HG03432 (cell line): ENCODE measurements at regions not wholly inside any gene's neighbourhood (a gene's known extent, or its start where the extent isn't known, plus 50 kb on each side); places are given as distances from the start of the nearest gene placed in this dataset.

ENCODE experiments used
- ATAC-seq: cut with Tn5 transposase; IDR thresholded peaks from one replicate; pipeline ENCODE4 v1.9.1; 2021; ENCODE audit warnings: mild to moderate bottlenecking, moderate library complexity; ENCODE audit not compliant: unreplicated experiment

- ATAC-seq = no peak
These were observed 236.6 kb upstream of the MYOCD start for GRCh38 chr17:12429116-12429515.

GRCh38 chr17:12431188-12431587 is 234.5 kb upstream of the MYOCD start:
- ATAC-seq = peak; percentile 85

GRCh38 chr17:12438212-12438611 is 227.5 kb upstream of the MYOCD start:
- ATAC-seq = no peak

- no peak for ATAC-seq
These were observed 226.7 kb upstream of the MYOCD start for GRCh38 chr17:12438813-12439586.

- no peak for ATAC-seq
These were observed 220.4 kb upstream of the MYOCD start for GRCh38 chr17:12445331-12445730.

- ATAC-seq = no peak
These were observed 208.2 kb upstream of the MYOCD start for GRCh38 chr17:12457493-12457892.

GRCh38 chr17:12459736-12460135 is 206.0 kb upstream of the MYOCD start:
- ATAC-seq = no peak

- ATAC-seq = no peak
These were observed 202.6 kb upstream of the MYOCD start for GRCh38 chr17:12463102-12463501.

- ATAC-seq = no peak
These were observed 193.2 kb upstream of the MYOCD start for GRCh38 chr17:12472252-12473173.

- ATAC-seq = no peak
These were observed 187.4 kb upstream of the MYOCD start for GRCh38 chr17:12478311-12478710.

GRCh38 chr17:12485361-12485906 is 180.3 kb upstream of the MYOCD start:
- ATAC-seq = no peak

GRCh38 chr17:12489325-12489724 is 176.4 kb upstream of the MYOCD start:
- ATAC-seq = no peak

GRCh38 chr17:12492450-12492849 is 173.2 kb upstream of the MYOCD start:
- no peak for ATAC-seq

- ATAC-seq = no peak
These were observed 159.8 kb upstream of the MYOCD start for GRCh38 chr17:12505866-12506265.

GRCh38 chr17:12507026-12507595 is 158.6 kb upstream of the MYOCD start:
- ATAC-seq = no peak

- no peak for ATAC-seq
These were observed 155.9 kb upstream of the MYOCD start for GRCh38 chr17:12509801-12510200.

- ATAC-seq = no peak
These were observed 155.2 kb upstream of the MYOCD start for GRCh38 chr17:12510535-12510934.

GRCh38 chr17:12512694-12513355 is 152.9 kb upstream of the MYOCD start:
- ATAC-seq = no peak

GRCh38 chr17:12514596-12514995 is 151.1 kb upstream of the MYOCD start:
- ATAC-seq = no peak

- no peak for ATAC-seq
These were observed 145.6 kb upstream of the MYOCD start for GRCh38 chr17:12519956-12520594.
